Ammon's horn (tissue), 1 donor: ENCODE measurements at regions not wholly inside any gene's neighbourhood (a gene's known extent, or its start where the extent isn't known, plus 50 kb on each side); places are given as distances from the start of the nearest gene placed in this dataset.
"Not testable (repeated sequence)": the region's sequence is repeated elsewhere in the genome, so short reads cannot be mapped to it uniquely, and the experiment has no call there.

ENCODE experiments used
- DNase-seq: peaks from one replicate; pipeline ENCODE4 v3.0.0-alpha.2; 2016; ENCODE audit warnings: low spot score

GRCh38 chr12:9309749-9310148 is 101.6 kb upstream of the PZP start:
- not testable (repeated sequence) for DNase-seq

GRCh38 chr12:9308745-9309144 is 100.5 kb upstream of the PZP start:
- not testable (repeated sequence) for DNase-seq

- not testable (repeated sequence) for DNase-seq
Measured at GRCh38 chr12:9308163-9308562, 100.0 kb upstream of the PZP start.

- not testable (repeated sequence) for DNase-seq
Measured at GRCh38 chr12:9307255-9307654, 99.1 kb upstream of the PZP start.

GRCh38 chr12:9306004-9306403 is 97.8 kb upstream of the PZP start:
- not testable (repeated sequence) for DNase-seq

- DNase-seq, result not testable (repeated sequence)
Measured at GRCh38 chr12:9304540-9304939, 96.3 kb upstream of the PZP start.

- not testable (repeated sequence) for DNase-seq
Measured at GRCh38 chr12:9295872-9296271, 87.7 kb upstream of the PZP start.

- DNase-seq, result not testable (repeated sequence)
Measured at GRCh38 chr12:9294072-9294620, 86.0 kb upstream of the PZP start.

- not testable (repeated sequence) for DNase-seq
Measured at GRCh38 chr12:9293391-9293790, 85.2 kb upstream of the PZP start.

- DNase-seq, result not testable (repeated sequence)
Measured at GRCh38 chr12:9289984-9290383, 81.8 kb upstream of the PZP start.

- not testable (repeated sequence) for DNase-seq
Measured at GRCh38 chr12:9284724-9285123, 76.5 kb upstream of the PZP start.

GRCh38 chr12:9284197-9284596 is 76.0 kb upstream of the PZP start:
- not testable (repeated sequence) for DNase-seq

- peak; percentile 75 for DNase-seq
Measured at GRCh38 chr12:9283346-9284095, 75.3 kb upstream of the PZP start.

- DNase-seq, result no peak
Measured at GRCh38 chr12:9276990-9277389, 68.8 kb upstream of the PZP start.

GRCh38 chr12:9273276-9273675 is 65.1 kb upstream of the PZP start:
- no peak for DNase-seq

GRCh38 chr12:9271875-9272274 is 63.7 kb upstream of the PZP start:
- DNase-seq, result no peak

- DNase-seq, result no peak
Measured at GRCh38 chr12:9264546-9264945, 56.4 kb upstream of the PZP start.

GRCh38 chr12:9260931-9261330 is 52.7 kb upstream of the PZP start:
- no peak for DNase-seq

GRCh38 chr12:9258676-9259075 is 50.5 kb upstream of the PZP start:
- no peak for DNase-seq
